ENCODE measurements at regions not wholly inside any gene's neighbourhood (a gene's known extent, or its start where the extent isn't known, plus 50 kb on each side); places are given as distances from the start of the nearest gene placed in this dataset.
A peak's percentile ranks its signal among the peaks of the same experiment; 100 is the strongest.

DNA sequence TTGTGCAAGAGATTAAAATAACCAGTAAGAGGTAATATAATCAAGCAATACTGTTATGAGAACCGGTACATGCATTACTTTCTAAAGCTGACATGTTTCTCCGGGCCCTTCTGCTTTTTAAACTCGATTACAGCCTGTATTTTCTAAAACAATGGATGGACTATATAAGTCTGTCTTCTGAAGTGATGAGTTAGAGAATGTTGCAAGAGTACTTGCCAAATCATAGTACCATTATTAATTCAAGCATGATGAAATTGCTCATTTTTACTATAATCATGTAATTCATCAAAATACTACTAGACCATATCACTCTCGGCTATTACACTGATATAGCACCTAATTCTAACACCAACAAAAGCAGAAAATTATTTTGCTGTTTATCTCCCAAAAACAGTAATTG lies 1240.3 kb upstream of the ACVR2A start:
- Histone ChIP-seq H3K27ac (ENCODE audit: low read depth, low read length) (no peak overlapping the region), H3K36me3 (ENCODE audit: insufficient read depth, low read length) (no peaks in the 10 kb centered on the region), H3K4me3 (ENCODE audit: low read depth, low read length) (no peak overlapping the region), H2AFZ (ENCODE audit: low read length, unreplicated experiment) (no peak overlapping the region), H3K4me1 (ENCODE audit: control insufficient read depth, insufficient read depth, low read length, unreplicated experiment) (peaks cover 14% of the 10 kb centered on the region), H3K79me2 (ENCODE audit: control insufficient read depth, insufficient read depth, low read length, unreplicated experiment) (no peaks in the 10 kb centered on the region), H3K27me3 (ENCODE audit: insufficient read depth, low read length) (no peaks in the 10 kb centered on the region)

DNA sequence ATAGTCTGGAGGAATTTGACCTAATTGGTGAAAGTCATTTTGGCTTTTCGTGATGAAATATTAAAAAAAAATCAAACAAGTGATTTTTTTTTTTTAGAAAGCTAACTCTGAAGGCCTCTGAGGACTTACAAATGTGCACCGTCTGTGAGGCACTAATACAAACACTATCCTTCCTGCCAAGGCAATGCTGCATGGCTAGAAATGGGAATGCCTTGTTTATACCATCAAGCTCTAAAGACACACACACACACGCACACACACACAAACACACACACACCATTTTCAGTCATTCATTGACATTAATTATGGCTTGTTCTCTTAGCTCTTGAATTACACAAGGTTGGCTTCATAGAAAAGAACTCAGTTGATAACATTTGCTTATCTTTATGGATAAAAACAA lies 1242.0 kb upstream of the ACVR2A start:
- Histone ChIP-seq H3K27ac (ENCODE audit: low read depth, low read length) (peak overlapping the region; percentile 45), H3K27me3 (ENCODE audit: insufficient read depth, low read length) (no peaks in the 10 kb centered on the region), H3K36me3 (ENCODE audit: insufficient read depth, low read length) (no peaks in the 10 kb centered on the region), H3K4me1 (ENCODE audit: control insufficient read depth, insufficient read depth, low read length, unreplicated experiment) (peaks cover 14% of the 10 kb centered on the region), H3K4me3 (ENCODE audit: low read depth, low read length) (peak overlapping the region; percentile 16; the same call in 1 of the 2 replicates), H2AFZ (ENCODE audit: low read length, unreplicated experiment) (peak overlapping the region; percentile 48), H3K79me2 (ENCODE audit: control insufficient read depth, insufficient read depth, low read length, unreplicated experiment) (no peaks in the 10 kb centered on the region)

DNA sequence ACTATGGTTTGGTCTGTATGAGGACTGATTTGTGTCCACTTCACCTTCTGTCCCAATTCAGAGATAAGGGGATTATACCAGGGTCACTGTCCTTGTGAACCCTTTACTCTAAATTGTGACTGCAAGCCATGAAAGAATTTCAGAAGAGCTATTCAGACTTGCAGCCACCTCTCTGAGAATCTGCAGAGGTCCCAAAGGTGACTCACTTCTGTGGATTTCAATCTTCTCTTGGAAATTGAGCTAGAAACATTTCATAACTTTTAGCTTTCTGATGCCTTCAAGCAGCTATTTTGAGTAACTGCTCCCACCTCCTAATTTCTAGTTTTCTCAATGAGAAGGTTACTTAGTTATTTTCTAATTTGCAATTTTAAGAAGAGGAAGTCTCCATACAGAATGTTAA lies 1242.4 kb upstream of the ACVR2A start:
- peak overlapping the region; percentile 16; the same call in 1 of the 2 replicates for H3K4me3 ChIP-seq (ENCODE audit: low read depth, low read length)
- no peaks in the 10 kb centered on the region for H3K27me3 ChIP-seq (ENCODE audit: insufficient read depth, low read length)
- peak overlapping the region; percentile 45 for H3K27ac ChIP-seq (ENCODE audit: low read depth, low read length)
- H3K79me2 ChIP-seq (ENCODE audit: control insufficient read depth, insufficient read depth, low read length, unreplicated experiment) = no peaks in the 10 kb centered on the region
- H2AFZ ChIP-seq (ENCODE audit: low read length, unreplicated experiment) = peak overlapping the region; percentile 48
- H3K36me3 ChIP-seq (ENCODE audit: insufficient read depth, low read length) = no peaks in the 10 kb centered on the region
- peaks cover 14% of the 10 kb centered on the region for H3K4me1 ChIP-seq (ENCODE audit: control insufficient read depth, insufficient read depth, low read length, unreplicated experiment)

DNA sequence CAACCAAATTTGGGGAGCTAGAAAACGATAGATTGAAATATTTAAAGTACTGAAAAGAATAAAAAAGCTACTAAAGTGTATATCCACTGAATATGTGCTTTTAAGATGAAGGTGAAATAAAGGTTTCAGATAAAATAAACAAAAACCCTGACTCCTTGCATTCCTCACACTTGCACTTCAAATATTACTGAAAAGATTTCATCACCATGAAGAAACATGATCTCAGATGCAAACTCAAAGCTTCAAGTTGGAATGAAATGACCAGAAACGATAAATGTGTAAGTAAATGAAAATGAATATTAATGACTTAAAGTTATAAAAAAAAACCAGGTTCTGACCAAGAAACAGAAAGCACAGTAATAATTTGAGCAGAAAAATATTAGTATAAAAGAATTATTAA lies 1246.0 kb upstream of the ACVR2A start:
- H2AFZ ChIP-seq (ENCODE audit: low read length, unreplicated experiment) = no peak overlapping the region
- no peak overlapping the region for H3K4me3 ChIP-seq (ENCODE audit: low read depth, low read length)
- H3K27me3 ChIP-seq (ENCODE audit: insufficient read depth, low read length) = no peaks in the 10 kb centered on the region
- H3K36me3 ChIP-seq (ENCODE audit: insufficient read depth, low read length) = no peaks in the 10 kb centered on the region
- peaks cover 14% of the 10 kb centered on the region for H3K4me1 ChIP-seq (ENCODE audit: control insufficient read depth, insufficient read depth, low read length, unreplicated experiment)
- H3K27ac ChIP-seq (ENCODE audit: low read depth, low read length) = no peak overlapping the region
- no peaks in the 10 kb centered on the region for H3K79me2 ChIP-seq (ENCODE audit: control insufficient read depth, insufficient read depth, low read length, unreplicated experiment)

DNA sequence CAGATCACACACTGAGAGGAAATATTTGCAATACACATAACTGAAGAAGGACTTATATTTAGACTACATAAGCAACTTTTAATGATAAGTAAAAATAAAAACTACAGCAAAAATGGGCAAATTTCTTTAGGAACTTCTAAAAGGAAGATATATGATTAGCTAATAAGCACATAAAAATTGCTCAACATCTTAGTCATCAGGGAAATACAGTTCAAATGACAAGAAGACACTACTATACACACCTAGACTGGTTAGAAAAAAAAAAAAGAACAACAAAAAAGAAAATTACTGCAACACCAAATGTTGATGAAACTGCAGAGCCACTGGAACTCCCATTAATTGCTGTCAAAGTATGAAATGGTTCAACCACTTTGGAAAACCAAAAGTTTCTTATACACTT lies 1247.5 kb upstream of the ACVR2A start:
- no peaks in the 10 kb centered on the region for H3K27me3 ChIP-seq (ENCODE audit: insufficient read depth, low read length)
- H3K4me1 ChIP-seq (ENCODE audit: control insufficient read depth, insufficient read depth, low read length, unreplicated experiment) = peaks cover 3% of the 10 kb centered on the region
- H3K79me2 ChIP-seq (ENCODE audit: control insufficient read depth, insufficient read depth, low read length, unreplicated experiment) = no peaks in the 10 kb centered on the region
- no peak overlapping the region for H3K4me3 ChIP-seq (ENCODE audit: low read depth, low read length)
- H3K27ac ChIP-seq (ENCODE audit: low read depth, low read length) = no peak overlapping the region
- no peak overlapping the region for H2AFZ ChIP-seq (ENCODE audit: low read length, unreplicated experiment)
- H3K36me3 ChIP-seq (ENCODE audit: insufficient read depth, low read length) = no peaks in the 10 kb centered on the region

DNA sequence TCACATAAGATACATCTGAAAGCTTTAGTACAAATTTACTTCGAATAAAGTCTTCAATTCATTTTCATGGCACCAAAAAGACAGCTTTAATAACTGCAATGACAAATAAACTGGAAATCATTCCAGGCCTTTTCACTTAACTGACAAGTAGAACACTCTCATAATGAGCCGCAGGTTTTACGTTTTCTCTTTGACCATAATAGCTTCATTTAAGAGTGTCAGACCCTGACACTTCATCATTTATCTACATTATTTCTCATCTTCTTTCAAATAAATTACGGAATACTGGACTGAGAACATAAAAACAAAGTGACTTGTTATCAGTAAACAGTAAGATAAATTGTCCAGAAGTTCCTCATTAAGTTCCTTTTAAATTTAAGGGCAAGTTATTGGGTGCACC lies 1252.9 kb upstream of the ACVR2A start:
- Histone ChIP-seq H3K27ac (ENCODE audit: low read depth, low read length) (no peak overlapping the region), H3K27me3 (ENCODE audit: insufficient read depth, low read length) (no peaks in the 10 kb centered on the region), H3K36me3 (ENCODE audit: insufficient read depth, low read length) (no peaks in the 10 kb centered on the region), H3K79me2 (ENCODE audit: control insufficient read depth, insufficient read depth, low read length, unreplicated experiment) (no peaks in the 10 kb centered on the region), H2AFZ (ENCODE audit: low read length, unreplicated experiment) (no peak overlapping the region), H3K4me1 (ENCODE audit: control insufficient read depth, insufficient read depth, low read length, unreplicated experiment) (no peaks in the 10 kb centered on the region), H3K4me3 (ENCODE audit: low read depth, low read length) (no peak overlapping the region)

DNA sequence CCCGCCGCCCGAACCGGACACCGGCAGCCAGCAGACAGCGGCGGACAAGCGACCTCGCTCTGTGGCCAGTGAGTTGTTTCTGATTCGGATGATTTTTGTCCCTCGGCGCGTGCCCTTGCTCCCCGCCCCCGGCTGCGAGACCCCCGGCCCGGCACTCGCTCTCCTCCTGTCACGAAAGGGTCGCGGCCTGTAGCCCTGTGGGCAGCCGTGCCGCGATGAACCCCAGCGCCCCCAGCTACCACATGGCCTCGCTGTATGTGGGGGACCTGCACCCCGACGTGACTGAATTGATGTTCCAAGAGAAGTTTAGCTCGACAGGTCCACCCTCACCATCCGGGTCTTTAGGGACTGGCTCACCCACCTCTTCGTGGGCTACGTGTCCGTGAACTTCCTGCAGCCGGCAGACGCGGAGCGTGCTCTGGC lies 1257.5 kb upstream of the ACVR2A start:
- no peak overlapping the region for H3K4me3 ChIP-seq (ENCODE audit: low read depth, low read length)
- H3K79me2 ChIP-seq (ENCODE audit: control insufficient read depth, insufficient read depth, low read length, unreplicated experiment) = no peaks in the 10 kb centered on the region
- H3K27ac ChIP-seq (ENCODE audit: low read depth, low read length) = no peak overlapping the region
- no peak overlapping the region for H2AFZ ChIP-seq (ENCODE audit: low read length, unreplicated experiment)
- no peaks in the 10 kb centered on the region for H3K4me1 ChIP-seq (ENCODE audit: control insufficient read depth, insufficient read depth, low read length, unreplicated experiment)
- H3K36me3 ChIP-seq (ENCODE audit: insufficient read depth, low read length) = no peaks in the 10 kb centered on the region
- H3K27me3 ChIP-seq (ENCODE audit: insufficient read depth, low read length) = no peaks in the 10 kb centered on the region

DNA sequence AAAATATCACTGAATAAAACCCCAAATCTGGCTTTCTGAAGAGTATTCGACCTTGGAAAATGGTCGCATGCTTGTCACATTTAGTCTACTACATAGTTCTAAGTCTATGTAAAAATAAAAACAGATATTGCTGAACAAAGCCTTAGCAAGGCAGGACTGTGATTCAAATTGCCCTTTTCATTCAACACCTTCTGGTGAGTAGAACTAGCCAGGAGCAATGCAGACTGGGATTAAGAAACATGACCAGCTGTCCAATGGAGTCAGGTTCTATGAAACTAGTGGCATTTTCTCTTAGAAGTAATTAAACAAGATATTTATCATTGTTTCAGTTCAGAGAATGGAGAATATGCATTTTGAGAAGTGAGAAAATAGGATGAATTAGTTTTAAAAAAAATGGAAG lies 1260.5 kb upstream of the ACVR2A start:
- Histone ChIP-seq H3K4me3 (ENCODE audit: low read depth, low read length) (no peak overlapping the region), H3K79me2 (ENCODE audit: control insufficient read depth, insufficient read depth, low read length, unreplicated experiment) (no peaks in the 10 kb centered on the region), H2AFZ (ENCODE audit: low read length, unreplicated experiment) (no peak overlapping the region), H3K27me3 (ENCODE audit: insufficient read depth, low read length) (no peaks in the 10 kb centered on the region), H3K27ac (ENCODE audit: low read depth, low read length) (no peak overlapping the region), H3K36me3 (ENCODE audit: insufficient read depth, low read length) (no peaks in the 10 kb centered on the region), H3K4me1 (ENCODE audit: control insufficient read depth, insufficient read depth, low read length, unreplicated experiment) (peaks cover 9% of the 10 kb centered on the region)

DNA sequence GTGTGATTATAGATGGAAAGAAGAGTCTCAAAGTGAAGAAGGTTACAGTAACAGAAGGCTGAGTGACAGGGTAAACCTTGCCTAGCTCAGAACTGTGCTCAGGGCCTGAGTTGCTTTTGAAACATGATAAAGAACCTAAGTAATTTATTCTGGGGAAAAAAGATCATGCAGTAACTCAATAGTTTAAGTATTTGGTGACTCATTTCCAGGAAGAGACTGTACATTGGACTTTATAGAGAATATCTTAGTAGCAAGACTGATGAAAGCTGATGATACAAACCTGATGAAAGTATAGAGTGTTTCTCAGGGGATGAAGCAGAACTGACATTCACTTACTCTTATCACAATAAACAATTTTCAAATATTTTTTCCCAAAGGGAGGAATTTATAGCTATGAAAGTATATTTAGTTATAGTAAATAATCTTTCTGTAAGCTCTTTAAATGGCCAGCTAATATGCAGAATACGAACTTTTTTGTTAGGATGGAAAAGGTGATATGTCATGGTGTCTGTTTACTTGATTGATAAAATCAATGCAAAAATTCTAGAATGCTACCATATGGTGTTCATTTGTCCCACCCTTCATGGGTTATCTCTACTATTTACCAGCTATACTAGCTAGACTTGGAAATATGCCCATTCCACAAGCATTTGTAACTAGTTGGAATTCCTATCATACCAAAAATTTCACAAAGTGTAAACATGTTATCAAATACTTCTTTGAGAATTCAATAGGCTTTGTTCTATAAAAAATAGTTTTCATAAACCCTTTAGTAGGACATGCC lies 1265.5 kb upstream of the ACVR2A start:
- Histone ChIP-seq H3K4me1 (ENCODE audit: control insufficient read depth, insufficient read depth, low read length, unreplicated experiment) (peaks cover 17% of the 10 kb centered on the region), H3K4me3 (ENCODE audit: low read depth, low read length) (peak overlapping the region; percentile 23; the same call in 1 of the 2 replicates), H3K27ac (ENCODE audit: low read depth, low read length) (peak overlapping the region; percentile 74), H3K36me3 (ENCODE audit: insufficient read depth, low read length) (no peaks in the 10 kb centered on the region), H3K27me3 (ENCODE audit: insufficient read depth, low read length) (no peaks in the 10 kb centered on the region), H2AFZ (ENCODE audit: low read length, unreplicated experiment) (peak overlapping the region; percentile 91), H3K79me2 (ENCODE audit: control insufficient read depth, insufficient read depth, low read length, unreplicated experiment) (no peaks in the 10 kb centered on the region)

DNA sequence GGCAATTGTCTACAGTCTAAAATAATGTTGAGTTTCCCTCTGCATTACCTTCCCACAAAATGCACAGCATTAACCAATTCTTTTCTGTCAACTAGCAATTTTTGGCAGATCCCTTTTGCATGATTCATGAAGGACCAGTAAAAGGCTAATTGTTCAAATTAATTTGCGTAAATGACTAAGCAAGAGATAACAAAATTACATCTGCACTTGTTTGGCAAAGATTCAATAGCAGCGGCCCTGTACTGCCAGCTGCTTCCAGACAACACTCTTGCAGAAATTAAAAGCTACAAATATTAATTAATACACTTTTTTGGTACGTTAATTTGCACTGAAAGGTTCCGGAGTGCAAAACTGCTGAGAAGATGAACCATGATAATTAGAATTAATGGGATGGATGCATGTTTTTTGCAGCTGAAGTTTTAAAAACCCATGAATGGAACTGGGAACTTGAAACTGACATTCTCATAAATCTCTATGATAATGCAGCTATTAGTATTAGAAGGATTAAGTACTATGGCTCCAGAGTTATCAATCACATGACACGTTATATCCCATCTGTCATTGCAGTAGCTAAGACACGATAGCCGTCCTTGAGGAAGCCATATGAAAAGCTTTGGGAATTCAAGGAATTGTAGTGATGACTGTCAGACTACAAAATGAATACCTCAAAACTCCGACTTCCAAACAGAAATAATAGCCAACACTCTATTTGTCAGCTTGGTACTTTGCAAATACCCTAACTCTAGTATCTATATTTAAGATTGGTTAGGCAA lies 1268.3 kb upstream of the ACVR2A start:
- no peaks in the 10 kb centered on the region for H3K36me3 ChIP-seq (ENCODE audit: insufficient read depth, low read length)
- peaks cover 17% of the 10 kb centered on the region for H3K4me1 ChIP-seq (ENCODE audit: control insufficient read depth, insufficient read depth, low read length, unreplicated experiment)
- H3K79me2 ChIP-seq (ENCODE audit: control insufficient read depth, insufficient read depth, low read length, unreplicated experiment) = no peaks in the 10 kb centered on the region
- no peaks in the 10 kb centered on the region for H3K27me3 ChIP-seq (ENCODE audit: insufficient read depth, low read length)
- no peak overlapping the region for H2AFZ ChIP-seq (ENCODE audit: low read length, unreplicated experiment)
- H3K4me3 ChIP-seq (ENCODE audit: low read depth, low read length) = no peak overlapping the region
- H3K27ac ChIP-seq (ENCODE audit: low read depth, low read length) = no peak overlapping the region

DNA sequence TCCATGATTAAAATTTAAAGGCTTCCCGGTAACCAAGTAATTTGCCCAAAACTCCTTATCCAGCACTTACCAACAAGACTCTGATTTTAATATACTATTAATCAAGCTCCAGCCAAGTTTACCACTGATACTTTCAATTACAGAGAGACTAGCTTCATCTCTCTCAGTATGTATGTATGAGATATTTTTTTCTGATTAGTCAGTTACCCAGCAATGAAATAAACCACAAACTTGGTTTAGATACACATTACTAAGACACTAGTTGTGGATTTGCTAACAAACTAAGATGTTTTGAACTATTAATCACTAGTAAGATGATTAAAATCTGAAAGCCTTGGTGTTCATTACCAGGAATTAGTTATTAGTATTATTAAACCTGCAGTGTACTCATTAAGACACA lies 1272.2 kb upstream of the ACVR2A start:
- peak overlapping the region; percentile 34 for H2AFZ ChIP-seq (ENCODE audit: low read length, unreplicated experiment)

More for the DNA sequence above, 1272.2 kb upstream of the ACVR2A start:
- no peaks in the 10 kb centered on the region for H3K27me3 ChIP-seq (ENCODE audit: insufficient read depth, low read length)
- no peaks in the 10 kb centered on the region for H3K79me2 ChIP-seq (ENCODE audit: control insufficient read depth, insufficient read depth, low read length, unreplicated experiment)
- no peaks in the 10 kb centered on the region for H3K4me1 ChIP-seq (ENCODE audit: control insufficient read depth, insufficient read depth, low read length, unreplicated experiment)
- no peaks in the 10 kb centered on the region for H3K36me3 ChIP-seq (ENCODE audit: insufficient read depth, low read length)
- H3K4me3 ChIP-seq (ENCODE audit: low read depth, low read length) = peak overlapping the region; percentile 21
- no peak overlapping the region for H3K27ac ChIP-seq (ENCODE audit: low read depth, low read length)
